HFFc6 (cell line): ENCODE measurements at regions not wholly inside any gene's neighbourhood (a gene's known extent, or its start where the extent isn't known, plus 50 kb on each side); places are given as distances from the start of the nearest gene placed in this dataset.

Experiments used
- DNase-seq: peaks from one replicate; pipeline ENCODE4 v3.0.0-alpha.2; 2018
- H3K27ac Mint-ChIP-seq: 2 replicates; pipeline ENCODE4 v1.8.0; 2020; ENCODE audit warnings: mild to moderate bottlenecking, mixed read lengths
- H3K27me3 Mint-ChIP-seq: 2 replicates; pipeline ENCODE4 v1.8.0; 2021; ENCODE audit warnings: mild to moderate bottlenecking, moderate library complexity, mixed read lengths; ENCODE audit not compliant: insufficient read depth
- H3K36me3 Mint-ChIP-seq: 2 replicates; pipeline ENCODE4 v1.8.0; 2021; ENCODE audit warnings: low read depth, mixed read lengths
- H3K4me1 Mint-ChIP-seq: 2 replicates; pipeline ENCODE4 v1.8.0; 2020; ENCODE audit warnings: low read depth, mixed read lengths
- H3K4me3 Mint-ChIP-seq: 2 replicates; pipeline ENCODE4 v1.8.0; 2020; ENCODE audit warnings: mild to moderate bottlenecking, moderate library complexity, mixed read lengths
- H3K9me3 Mint-ChIP-seq: 2 replicates; pipeline ENCODE4 v1.8.0; 2020; ENCODE audit warnings: mild to moderate bottlenecking, mixed read lengths
- CTCF ChIP-seq: fragments of 200-600 bp; sonication (generic); IDR thresholded peaks from 2 replicates; pipeline ENCODE4 v1.5.0; 2021; ENCODE audit warnings: antibody characterized with exemption, mild to moderate bottlenecking

- Mint-ChIP-seq H3K4me3 (no peak overlapping the region), H3K9me3 (peaks cover 24% of the 10 kb centered on the region), H3K4me1 (no peaks in the 10 kb centered on the region), H3K36me3 (no peaks in the 10 kb centered on the region), H3K27ac (no peak overlapping the region), H3K27me3 (no peaks in the 10 kb centered on the region)
- TF ChIP-seq CTCF, result no peak
- no peak for DNase-seq
These were observed 793.0 kb downstream of the OLFM4 start for GRCh38 chr13:53821632-53822031.

- Mint-ChIP-seq H3K27ac (no peak overlapping the region), H3K36me3 (no peaks in the 10 kb centered on the region), H3K27me3 (no peaks in the 10 kb centered on the region), H3K9me3 (peaks cover 27% of the 10 kb centered on the region), H3K4me3 (no peak overlapping the region), H3K4me1 (no peaks in the 10 kb centered on the region)
- DNase-seq, result no peak
- TF ChIP-seq CTCF, result no peak
These were observed 793.5 kb downstream of the OLFM4 start for GRCh38 chr13:53822136-53822535.

- TF ChIP-seq CTCF, result no peak
- DNase-seq, result no peak
These were observed 810.8 kb downstream of the OLFM4 start for GRCh38 chr13:53839461-53839860.

GRCh38 chr13:53844473-53845146 is 816.0 kb downstream of the OLFM4 start:
- Mint-ChIP-seq H3K4me3 (no peak overlapping the region), H3K9me3 (peaks cover 39% of the 10 kb centered on the region), H3K27ac (no peak overlapping the region), H3K27me3 (no peaks in the 10 kb centered on the region), H3K36me3 (no peaks in the 10 kb centered on the region), H3K4me1 (no peaks in the 10 kb centered on the region)
- DNase-seq, result no peak
- TF ChIP-seq CTCF, result no peak

More at GRCh38 chr13:53839461-53839860, 810.8 kb downstream of the OLFM4 start:
- Mint-ChIP-seq H3K9me3 (peaks cover 47% of the 10 kb centered on the region), H3K27me3 (no peaks in the 10 kb centered on the region), H3K4me3 (no peak overlapping the region), H3K27ac (no peak overlapping the region), H3K4me1 (no peaks in the 10 kb centered on the region), H3K36me3 (no peaks in the 10 kb centered on the region)

GRCh38 chr13:53847502-53847901 is 818.9 kb downstream of the OLFM4 start:
- Mint-ChIP-seq H3K27ac (no peak overlapping the region), H3K4me1 (no peaks in the 10 kb centered on the region), H3K36me3 (no peaks in the 10 kb centered on the region), H3K27me3 (no peaks in the 10 kb centered on the region), H3K4me3 (no peak overlapping the region), H3K9me3 (peaks cover 39% of the 10 kb centered on the region)
- no peak for DNase-seq
- TF ChIP-seq CTCF, result no peak
